ENCODE measurements at regions not wholly inside any gene's neighbourhood (a gene's known extent, or its start where the extent isn't known, plus 50 kb on each side); places are given as distances from the start of the nearest gene placed in this dataset.

DNA sequence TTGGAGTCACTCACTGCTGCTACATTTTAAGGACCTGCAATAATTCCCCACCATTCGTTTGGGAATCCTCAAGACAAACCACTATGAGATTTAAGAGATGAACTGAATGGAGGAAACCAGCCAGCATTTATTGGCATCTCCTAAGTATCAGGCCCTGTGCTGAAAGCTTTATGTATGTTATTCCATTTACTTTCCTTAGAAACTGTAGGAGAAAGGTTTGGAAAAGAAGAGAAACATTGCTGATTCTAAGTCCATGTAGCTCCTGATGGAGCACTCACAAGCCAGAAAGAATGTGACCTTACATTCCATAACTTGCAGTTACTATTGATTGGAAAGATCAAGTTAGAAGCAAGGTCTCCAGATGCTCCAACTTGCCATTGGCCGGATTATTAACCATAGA lies 267.4 kb downstream of the GAS1 start:
- FAIRE-seq, result no peak

DNA sequence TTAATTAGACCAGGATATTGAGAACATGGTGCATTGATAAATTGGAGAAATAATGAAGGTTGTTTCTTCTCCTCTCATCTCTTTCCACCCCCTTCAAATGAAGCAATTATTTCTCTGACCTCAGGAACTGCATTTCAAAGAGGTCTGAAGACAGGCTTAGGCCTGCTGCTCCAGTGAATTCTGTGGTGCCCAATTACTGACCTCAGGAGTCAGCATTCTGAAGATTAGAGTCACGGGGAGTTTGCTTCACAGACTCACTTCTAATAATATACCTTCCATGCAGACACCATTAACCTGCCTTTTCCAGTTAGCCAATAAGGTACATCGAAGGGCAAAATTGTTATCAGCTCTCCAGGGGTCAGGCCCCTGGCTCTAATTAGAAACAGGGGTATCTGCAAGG lies 270.9 kb downstream of the GAS1 start:
- FAIRE-seq, result no peak

DNA sequence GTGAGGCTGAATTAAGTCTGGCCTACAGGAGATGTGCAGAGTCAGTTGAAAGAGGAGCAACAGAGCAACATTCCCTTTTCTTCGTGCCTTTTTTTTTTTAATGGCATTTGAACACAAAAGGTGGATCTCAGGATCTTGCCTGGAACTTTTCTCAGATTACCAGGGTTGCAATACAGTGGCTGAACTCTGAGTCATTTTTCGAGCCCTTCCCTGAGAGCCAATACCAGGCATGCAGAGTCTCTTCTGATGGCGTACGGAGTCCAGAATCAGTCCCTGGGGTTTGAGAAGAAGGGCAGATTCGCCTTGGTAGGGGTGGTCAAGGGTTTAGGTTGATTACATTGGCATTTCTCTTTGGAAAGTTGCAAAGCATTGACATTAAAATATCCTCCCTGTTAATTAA lies 271.5 kb downstream of the GAS1 start:
- FAIRE-seq, result no peak

DNA sequence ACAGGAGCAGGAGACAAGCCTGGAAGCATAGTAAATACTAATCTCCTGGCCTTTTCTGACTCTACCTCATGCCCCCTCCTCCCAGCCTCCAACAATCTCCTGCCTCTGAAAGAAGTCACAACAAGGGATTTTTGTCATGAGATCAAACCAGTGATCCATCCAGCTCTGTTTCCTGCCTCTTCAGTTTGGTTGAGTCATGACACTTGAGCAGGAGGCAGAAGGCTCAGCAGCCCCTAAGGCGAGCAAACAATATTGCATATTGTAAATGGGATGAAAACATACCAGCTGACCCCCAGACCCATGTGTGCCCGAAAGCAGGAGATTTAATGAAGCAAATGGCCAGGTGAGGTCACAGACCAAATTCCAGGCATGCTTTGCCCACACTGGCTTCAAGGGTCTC lies 272.8 kb downstream of the GAS1 start:
- FAIRE-seq, result no peak

DNA sequence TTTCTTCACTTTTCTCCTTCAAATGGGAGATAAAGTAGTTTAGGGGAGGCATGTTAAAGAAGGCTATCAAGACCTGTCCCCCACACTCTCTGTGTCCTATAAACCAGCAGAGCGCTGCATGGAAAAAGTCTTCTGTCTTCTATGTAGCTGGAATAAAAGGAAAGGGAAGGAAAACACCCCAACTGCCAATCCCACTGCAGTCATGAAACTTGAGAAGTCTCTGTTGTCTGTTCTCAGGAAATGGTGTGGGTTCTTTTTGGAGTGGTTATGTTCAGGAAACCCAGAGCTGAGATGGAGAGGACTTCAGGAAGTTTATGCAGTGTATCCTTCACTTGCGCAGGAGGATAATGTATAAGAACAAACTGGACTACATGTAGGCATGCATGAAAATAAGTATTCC lies 274.3 kb downstream of the GAS1 start:
- no peak for FAIRE-seq

DNA sequence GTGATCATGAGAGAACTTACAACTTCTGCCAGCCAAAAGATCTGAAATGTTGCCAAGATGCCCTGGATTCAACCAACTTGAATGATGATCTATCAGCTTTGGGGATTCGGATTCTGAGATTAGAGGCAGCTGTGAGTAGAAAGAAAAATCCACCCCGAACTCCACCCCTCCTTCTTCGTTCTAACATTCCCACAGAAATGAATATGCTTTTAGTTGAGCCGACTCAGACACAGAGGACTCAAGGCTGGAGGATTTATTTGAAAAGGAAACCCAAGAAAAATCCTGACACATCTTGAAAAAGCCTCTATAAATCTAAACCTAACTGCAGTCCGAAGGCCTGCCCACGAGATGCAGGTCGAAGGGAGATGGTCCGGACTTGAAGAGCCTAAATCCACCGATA lies 275.0 kb downstream of the GAS1 start:
- FAIRE-seq, result no peak

DNA sequence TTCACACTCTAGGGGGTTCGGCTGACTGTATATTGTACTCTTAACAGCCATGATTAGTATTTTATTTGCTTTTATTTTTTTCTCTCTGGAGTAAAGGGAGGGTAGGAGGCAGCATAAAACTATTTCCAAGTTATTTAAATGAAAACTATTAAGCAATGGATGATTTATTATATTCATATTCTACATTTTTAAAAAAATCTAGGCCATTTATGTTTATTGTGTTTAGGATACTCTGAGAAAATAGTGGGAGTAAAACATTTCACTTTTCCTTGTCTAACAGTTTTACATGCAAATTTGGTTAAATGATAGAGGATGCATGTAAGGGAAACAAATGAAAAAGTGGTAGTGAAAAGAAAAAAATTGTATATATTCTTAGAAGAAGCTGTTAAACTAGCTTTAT lies 276.3 kb downstream of the GAS1 start:
- no peak for FAIRE-seq

DNA sequence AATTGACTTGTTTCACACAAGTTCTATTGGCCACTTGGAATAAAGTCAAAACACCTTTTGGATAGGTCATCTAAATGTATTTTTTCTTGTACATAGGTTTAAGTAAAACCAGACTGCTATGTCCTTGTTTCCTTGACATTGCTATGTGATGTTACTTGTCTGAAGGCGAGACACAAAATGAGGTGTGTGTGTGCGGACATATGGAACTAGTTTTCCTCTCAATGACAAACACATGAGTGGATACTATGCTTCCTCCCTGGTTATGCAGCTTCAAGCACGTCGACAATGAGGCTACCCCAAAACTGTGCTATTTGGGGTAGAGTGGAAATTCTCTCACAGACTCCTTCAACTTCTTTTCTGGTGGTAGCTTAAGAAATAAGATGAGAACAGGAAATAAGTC lies 276.8 kb downstream of the GAS1 start:
- FAIRE-seq, result no peak

DNA sequence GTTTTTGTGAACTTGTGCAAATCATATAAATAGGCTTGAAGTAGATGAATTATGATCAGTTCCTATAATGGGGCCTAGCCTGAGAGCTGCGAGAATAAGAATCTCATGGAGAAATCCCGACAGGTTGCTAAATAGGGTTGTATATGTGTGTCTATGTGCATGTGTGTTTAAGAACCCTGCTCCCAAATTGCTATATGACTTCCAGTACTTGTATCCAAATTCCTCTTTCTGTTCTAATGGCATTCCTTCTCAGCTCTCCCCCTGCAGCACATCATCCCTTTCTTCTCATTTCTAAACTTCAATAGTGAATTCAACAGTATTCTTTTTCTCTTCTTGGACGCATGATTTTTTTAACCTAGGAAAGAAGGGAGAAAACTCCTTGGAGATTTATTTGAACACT lies 277.2 kb downstream of the GAS1 start:
- no peak for FAIRE-seq

DNA sequence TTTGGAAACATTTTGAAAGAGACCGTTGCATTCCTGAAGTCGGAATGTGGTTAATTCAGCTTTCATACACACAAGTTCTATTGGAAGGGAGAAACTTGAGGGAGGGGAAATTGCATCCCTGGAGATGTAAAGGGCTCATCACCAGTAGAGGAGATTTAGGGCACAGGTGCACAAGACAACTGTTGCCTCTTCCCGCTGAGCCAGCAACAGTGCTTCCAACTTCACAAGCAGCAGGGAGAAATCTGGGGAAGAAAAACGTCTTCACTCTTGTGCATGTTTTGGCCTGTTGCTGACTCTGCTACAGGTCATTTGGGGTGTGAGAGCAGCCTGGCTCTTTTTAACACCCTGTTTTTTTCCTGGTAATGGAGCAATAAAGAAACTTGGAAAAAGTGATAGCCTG lies 277.9 kb downstream of the GAS1 start:
- FAIRE-seq, result no peak

DNA sequence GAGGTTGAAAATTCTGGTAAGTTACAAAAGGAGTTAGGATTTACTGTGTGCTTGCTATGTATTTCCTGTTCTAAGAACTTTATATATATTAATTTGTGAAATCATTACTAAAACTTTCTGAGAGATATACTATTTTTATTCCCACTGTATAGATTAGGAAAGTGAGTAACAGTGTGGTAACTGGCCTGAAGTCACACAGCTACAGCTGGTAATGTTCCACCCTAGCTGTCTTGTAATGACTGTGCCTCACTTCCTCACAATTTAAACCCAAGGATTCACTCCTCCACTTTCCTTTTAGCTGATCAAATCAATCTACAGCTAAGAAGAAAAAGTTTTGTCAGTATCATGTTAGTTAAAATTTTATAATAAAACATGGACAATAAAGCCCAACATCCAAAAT lies 278.8 kb downstream of the GAS1 start:
- no peak for FAIRE-seq

DNA sequence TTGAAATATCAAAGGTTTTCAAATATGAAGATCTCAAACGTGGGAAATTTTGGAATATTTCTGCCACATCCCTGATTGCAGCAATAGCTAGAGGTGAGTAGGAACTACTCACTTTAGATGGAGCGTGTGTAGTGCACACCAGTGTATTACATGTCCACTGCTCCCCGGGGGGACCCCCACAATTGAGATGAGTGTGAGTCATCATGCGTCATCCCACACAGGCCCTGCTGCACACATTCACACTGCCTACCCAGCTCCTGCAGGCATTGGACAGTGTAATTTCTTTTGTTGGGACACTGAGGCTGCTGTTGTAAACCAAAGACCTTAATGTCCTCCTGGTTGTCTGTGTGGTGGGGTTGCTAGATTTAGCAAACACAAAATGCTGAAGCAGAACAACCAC lies 280.0 kb downstream of the GAS1 start:
- no peak for FAIRE-seq

DNA sequence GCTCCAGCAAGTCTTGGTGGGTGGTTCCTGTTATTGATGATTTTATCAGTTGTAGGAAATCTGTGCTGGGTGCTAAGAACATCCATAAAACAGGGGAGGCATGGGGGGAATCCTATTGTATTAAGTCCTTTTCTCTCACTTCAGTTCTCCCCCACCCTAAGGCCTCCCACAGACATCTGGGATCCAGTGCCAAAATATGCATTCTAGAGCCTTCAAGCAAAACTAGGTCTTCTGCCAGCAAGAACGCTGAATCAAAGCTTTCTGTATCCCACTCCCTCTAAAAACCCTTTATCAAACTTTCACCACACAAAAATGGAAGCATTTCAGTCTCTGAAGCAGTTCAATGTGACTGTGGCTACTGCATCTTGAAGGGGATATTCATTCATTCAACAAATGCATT lies 281.9 kb downstream of the GAS1 start:
- FAIRE-seq, result no peak

DNA sequence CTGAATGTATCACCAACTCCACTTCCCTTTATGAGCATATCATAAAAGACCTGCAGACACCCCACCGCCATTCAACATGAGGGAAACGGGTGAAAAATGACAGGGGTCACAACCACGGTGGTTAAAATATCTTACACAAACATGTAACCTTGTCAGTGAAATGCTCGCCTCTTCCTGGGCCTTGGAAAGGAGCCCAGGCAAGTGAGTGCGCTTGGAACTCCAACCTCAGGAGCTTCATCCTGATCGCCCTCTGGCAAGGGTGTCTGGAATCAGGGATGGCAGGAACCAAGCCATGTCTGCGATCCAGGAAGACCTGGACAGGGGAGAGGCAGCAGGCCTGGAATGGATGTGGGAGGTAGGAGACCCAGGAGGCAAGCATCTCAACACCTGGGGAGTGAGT lies 282.7 kb downstream of the GAS1 start:
- FAIRE-seq, result no peak

DNA sequence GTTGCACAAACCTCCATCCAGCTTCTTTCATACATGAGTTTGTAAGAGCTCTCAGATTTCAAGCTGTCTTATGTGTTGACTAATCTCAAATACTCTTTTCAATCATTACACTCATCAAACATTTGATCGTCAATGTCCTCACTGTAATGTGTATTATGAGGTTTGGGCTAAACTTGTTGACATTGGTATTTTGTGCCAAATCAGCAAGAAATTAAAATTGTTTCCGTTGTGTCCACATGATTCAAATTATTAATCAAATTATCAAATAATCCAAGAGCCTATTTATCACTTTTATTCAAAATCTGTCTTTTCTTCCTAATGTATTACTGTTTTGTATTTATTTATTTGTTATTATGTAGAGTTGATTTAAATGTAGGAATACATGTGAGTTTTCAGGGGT lies 283.4 kb downstream of the GAS1 start:
- FAIRE-seq, result no peak

DNA sequence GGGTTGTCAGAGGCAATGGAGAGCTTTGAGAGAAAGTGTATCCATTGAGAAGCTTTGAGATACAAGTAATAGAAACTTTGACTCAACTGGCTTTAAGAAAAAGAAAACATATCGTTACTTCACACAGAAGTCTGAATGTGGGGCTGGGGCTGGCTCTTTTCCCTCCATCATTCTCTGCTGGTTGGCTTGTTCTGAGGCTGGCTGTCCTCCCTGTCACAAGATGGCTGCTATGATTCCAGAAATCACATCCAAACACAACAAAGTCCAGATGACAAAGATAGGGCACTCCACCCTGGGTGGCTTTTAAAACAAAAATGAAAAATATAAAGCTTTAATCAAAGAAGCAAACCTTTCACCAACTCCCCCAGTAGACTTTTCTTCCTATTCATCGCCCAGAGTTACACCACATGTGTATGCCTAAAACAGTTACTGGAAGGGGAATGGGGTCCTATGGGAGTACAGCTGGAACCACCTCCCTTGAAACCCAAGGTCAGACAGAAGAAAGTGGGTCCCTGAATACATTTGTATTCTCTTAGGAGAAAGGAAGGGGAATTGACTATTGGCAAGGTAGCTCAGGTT lies 284.3 kb downstream of the GAS1 start:
- FAIRE-seq, result no peak

DNA sequence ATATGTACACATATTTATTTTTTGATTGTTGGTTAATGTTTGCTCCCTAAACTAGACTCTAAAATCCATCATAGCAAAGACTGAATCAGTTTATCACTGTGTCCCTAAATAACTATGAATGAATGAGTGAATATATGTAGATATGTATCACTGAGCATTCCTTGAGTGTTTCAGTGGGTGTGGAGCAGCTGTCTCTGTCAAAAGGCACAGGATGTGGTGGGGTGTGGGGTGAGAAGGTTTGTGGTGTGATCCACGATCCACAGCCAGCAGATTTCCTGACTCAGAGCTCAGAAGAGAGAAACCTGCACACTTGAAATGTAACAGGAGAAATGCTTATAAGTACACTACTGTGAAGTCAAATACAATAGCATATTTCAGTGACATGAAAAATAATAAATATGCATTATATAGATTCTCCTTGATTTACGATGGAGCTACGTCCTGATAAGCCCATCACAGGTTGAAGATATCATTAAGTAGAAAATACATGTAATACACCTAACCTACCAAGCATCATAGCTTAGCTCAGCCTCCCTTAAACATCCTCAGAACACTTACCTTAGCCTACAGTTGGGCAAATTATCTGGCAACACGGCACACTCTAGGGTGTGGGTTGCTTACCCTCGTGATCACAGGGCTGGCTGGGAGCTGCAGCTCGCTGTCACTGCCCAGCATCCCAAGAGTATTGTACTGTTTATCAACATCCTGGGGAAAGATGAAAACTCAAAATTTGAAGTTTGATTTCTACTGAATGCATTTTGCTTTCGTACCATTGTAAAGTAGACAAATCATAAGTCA lies 287.0 kb downstream of the GAS1 start:
- FAIRE-seq, result no peak

DNA sequence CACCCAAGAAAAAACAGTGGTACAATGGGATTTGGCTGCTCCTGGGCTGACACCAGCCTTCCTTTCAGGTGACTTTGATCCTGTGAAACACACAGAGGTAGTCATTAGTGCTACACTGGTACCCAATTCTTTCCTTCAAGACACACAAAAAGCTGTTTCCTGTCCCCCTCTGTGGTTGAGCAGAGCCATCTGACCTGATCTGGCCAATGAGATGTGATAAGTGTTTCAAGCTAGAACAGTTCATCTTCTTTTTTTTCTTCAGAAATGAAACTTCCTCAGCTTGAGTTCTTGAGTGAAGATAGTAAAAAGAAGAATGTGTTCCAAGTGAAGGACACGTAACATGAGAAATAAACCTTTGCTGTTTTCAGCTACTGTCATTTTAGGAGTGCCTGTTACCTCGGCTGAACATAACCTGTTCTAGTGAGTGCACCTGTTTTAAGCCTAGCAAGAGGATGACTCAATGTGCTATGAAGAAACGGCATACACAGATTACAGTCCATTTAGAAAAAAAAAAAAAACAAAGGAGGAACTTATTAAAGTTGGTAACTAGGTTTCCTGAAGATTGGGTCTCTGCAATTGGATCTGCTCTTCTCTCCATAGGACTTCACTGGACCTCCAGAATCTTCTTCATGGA lies 287.8 kb downstream of the GAS1 start:
- FAIRE-seq, result no peak

DNA sequence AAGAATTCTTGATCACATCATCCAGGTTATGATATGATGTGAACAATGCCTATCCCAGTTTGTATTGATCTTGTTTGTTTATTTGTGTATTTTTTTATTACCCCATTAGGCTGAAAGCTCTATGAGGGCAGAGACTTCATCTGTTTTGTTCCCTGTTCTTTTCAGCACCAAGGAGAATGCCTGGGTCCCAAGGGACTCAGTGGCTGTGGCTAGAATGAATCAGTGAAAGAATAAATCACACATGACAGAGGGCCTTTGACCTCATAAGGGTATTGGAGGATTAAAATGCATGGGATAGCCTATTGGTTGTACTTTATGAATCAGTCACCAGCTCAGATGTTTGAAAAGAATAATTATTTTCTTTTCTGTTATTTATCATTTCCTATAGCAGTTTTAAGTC lies 292.2 kb downstream of the GAS1 start:
- FAIRE-seq, result no peak

DNA sequence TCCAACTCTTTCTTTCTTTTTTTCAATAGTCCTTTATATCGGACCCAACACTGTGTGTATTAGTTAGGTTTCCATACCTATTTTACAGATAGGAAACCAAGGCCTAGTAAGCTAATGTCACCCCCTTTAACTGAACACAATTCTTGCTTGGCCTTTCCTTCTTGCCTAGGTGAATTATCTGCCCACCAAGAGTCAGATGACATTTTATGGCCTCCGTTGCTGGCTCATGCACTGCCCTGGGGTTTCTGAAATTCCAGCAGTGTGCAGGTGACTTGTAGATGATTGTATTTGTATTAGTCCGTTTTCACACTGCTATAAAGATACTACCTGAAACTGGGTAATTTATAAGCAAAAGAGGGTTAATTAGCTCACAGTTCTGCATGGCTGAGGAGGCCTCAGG lies 293.8 kb downstream of the GAS1 start:
- FAIRE-seq, result no peak

DNA sequence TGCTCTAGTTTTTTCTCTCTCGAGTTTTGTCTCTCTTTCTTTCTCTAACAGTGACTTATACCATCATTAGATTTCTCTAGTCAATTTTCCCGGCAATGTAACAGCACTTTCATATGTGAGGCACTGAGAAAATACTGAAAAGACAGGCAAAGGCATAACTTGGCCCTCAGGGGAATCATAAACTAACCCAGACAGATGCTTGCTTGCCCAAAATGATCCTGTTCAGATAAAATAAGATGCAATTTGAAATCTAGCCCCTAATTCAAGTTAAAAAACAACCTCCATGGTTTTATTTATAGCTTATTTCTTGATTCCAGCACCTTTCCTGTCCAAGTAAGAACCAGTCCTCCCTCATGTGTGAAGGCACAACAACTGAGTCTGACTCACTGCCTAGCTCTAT lies 294.6 kb downstream of the GAS1 start:
- no peak for FAIRE-seq

DNA sequence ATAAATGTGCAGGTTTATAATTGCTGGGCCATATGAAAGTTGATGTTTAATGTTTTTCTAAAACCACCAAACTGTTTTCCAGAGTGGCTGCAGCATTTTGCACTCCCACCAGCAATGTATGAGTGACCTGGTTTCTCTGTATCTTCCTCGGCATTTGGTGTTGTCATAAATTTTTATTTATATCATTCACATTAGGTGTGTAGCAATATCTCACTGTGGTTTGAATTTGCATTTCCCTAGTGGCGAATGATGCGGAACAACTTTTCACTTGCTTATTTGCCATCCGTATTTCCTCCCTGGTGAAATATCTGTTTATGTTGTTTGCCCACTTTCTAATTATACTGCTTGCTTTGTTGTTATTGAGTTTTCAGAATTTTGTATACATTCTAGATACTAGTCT lies 295.7 kb upstream of the TUT7 start:
- no peak for FAIRE-seq

DNA sequence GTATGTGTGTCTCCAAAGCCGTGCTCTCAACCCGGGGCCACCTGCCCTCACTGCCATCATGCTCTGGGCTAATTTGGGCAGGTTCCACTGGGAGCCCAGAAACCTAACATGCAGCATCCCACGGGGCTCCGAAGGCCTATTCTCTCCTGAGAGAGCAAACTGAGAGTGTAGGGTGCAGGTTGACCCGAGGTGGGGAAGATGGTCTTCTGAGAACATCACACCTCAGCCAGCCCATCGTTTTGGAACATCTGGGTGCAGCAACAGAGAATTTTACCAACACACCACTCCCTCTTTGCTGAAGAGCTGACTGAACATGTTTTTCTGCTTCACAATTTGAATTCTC lies 294.6 kb upstream of the TUT7 start:
- FAIRE-seq, result no peak

DNA sequence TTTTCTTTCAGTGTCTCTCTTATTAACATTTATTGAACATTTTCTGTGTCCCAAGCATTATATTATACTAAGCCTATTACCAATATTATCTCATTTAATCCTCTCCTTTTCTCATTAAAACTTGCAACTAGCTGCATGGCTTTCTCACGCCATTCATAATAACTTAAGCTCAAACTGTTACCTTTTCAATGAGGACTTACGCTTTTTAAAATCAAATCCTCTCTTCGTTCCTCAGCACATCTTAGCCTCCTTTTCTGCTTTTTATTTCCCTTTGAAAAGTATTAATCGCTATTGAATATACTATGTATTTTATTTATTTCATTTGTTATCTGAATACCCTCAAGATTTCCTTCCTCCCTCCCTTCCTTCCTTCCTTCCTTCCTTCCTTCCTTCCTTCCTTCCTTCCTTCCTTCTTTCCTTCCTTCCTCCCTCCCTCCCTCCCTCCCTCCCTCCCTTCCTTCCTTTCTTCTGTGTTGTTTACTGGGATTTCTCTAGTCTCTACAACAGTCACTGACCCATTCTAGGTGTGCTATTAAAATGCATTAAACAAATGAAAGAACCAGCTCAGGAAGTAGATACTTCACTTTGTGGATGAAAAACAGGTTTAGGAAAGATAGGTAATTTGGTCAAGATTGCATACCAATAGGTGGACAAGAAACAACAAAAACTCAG lies 294.1 kb upstream of the TUT7 start:
- no peak for FAIRE-seq
